HepG2 (cell line): ENCODE measurements at regions not wholly inside any gene's neighbourhood (a gene's known extent, or its start where the extent isn't known, plus 50 kb on each side); places are given as distances from the start of the nearest gene placed in this dataset.

Experiments
- ATAC-seq: fragments of 200-7000 bp; cut with Tn5 transposase; 3 replicates; pipeline ENCODE4 v1.9.1; 2020; ENCODE audit warnings: mild to moderate bottlenecking, moderate library complexity
- BruUV-seq: library from RNA; stranded (reverse); fragments of 400-500 nt; replicated peaks from 2 replicates; lab custom pipeline; 2021; lab: Mats Ljungman, UMichigan
- CTCF ChIA-PET: fragments of 300-600 bp; formaldehyde crosslinking; extraction: SDS; loops from one replicate; lab custom pipeline; 2021; ENCODE audit warnings: low total read pairs, inconsistent platforms, low intra/inter-chr PET ratio; lab: Yijun Ruan, JAX
- POLR2A ChIA-PET: fragments of 350-600 bp; sonication (Branson Sonifier 250); formaldehyde crosslinking; loops from one replicate; lab custom pipeline; 2020; ENCODE audit warnings: antibody characterized with exemption, inconsistent platforms; lab: Yijun Ruan, JAX
- DNase-seq: peaks from one replicate; pipeline ENCODE4 v3.0.0-alpha.2; 2015; ENCODE audit warnings: low spot score
- FAIRE-seq: peaks from 3 replicates; lab custom pipeline; 2011; peaks lifted over from hg19 to GRCh38; lab: Jason Lieb, UNC
- H2AFZ ChIP-seq: one replicate; pipeline ENCODE4 v1.6.1; 2011; ENCODE audit warnings: low read length, inconsistent platforms
- H3K27ac ChIP-seq: fragments of 300-600 bp; 3 replicates; pipeline ENCODE4 v1.8.0; 2011; ENCODE audit warnings: mixed run types, mild to moderate bottlenecking, mixed read lengths, low read length, inconsistent platforms; ENCODE audit not compliant: insufficient read depth; ENCODE audit errors: extremely low read length
- H3K27me3 ChIP-seq, 2 experiments: fragments of 200-600 bp in 1 of 2; 2 replicates in 1 of 2; 3 replicates in 1 of 2; pipeline versions ENCODE4 v1.6.0 to v1.8.0; 2011; ENCODE audit warnings: low read length in 2 of 2, mild to moderate bottlenecking in 2 of 2, moderate library complexity in 2 of 2, inconsistent platforms in 1 of 2; ENCODE audit not compliant: insufficient read depth in 2 of 2, control insufficient read depth in 1 of 2
- H3K36me3 ChIP-seq, 2 experiments: fragments of 200-600 bp in 1 of 2; replicated peaks in 1 of 2; 2 replicates in 1 of 2; 3 replicates in 1 of 2; pipeline versions ENCODE4 v1.5.1 to v1.8.0; 2011; ENCODE audit warnings: low read length in 2 of 2, inconsistent platforms in 1 of 2; ENCODE audit not compliant: insufficient read depth in 2 of 2, control insufficient read depth in 1 of 2
- H3K4me1 ChIP-seq: 2 replicates; pipeline ENCODE4 v1.5.1; 2012; ENCODE audit warnings: low read length, inconsistent platforms; ENCODE audit not compliant: insufficient read depth
- H3K4me2 ChIP-seq: 2 replicates; pipeline ENCODE4 v1.6.0; 2011; ENCODE audit warnings: low read depth, low read length, inconsistent platforms
- H3K4me3 ChIP-seq, 3 experiments: fragments of 200-600 bp in 1 of 3; sonication (generic), shearing (Covaris generic) in 1 of 3; replicated peaks in 1 of 3; 2 replicates each; pipeline ENCODE4 v1.5.1; 2011 to 2016; ENCODE audit warnings: low read length in 3 of 3, inconsistent platforms in 2 of 3, low read depth in 2 of 3, mild to moderate bottlenecking in 2 of 3, control low read depth in 1 of 3, mixed read lengths in 1 of 3; ENCODE audit not compliant: insufficient read depth in 1 of 3
- H3K79me2 ChIP-seq: one replicate; pipeline ENCODE4 v1.6.1; 2011; ENCODE audit warnings: low read length, inconsistent platforms; ENCODE audit not compliant: insufficient read depth
- H3K9ac ChIP-seq: 2 replicates; pipeline ENCODE4 v1.6.0; 2011; ENCODE audit warnings: mild to moderate bottlenecking, low read depth, low read length, inconsistent platforms; ENCODE audit not compliant: insufficient read depth
- H3K9me3 ChIP-seq: 2 replicates; pipeline ENCODE4 v1.5.1; 2012; ENCODE audit warnings: mild to moderate bottlenecking, low read length
- H4K20me1 ChIP-seq: 2 replicates; pipeline ENCODE4 v1.6.0; 2011; ENCODE audit warnings: inconsistent platforms, mild to moderate bottlenecking, low read length, moderate library complexity; ENCODE audit not compliant: insufficient read depth
- FUBP1 ChIP-seq: sonication (generic); formaldehyde crosslinking; IDR thresholded peaks from 2 replicates; pipeline ENCODE4 v1.5.1; 2020; ENCODE audit warnings: missing genetic modification reagents, mild to moderate bottlenecking, borderline replicate concordance
- KAT7 ChIP-seq: IDR thresholded peaks from 2 replicates; pipeline ENCODE4 v1.6.1; 2018; ENCODE audit warnings: borderline replicate concordance, missing compliant biosample characterization
- KDM1A ChIP-seq: IDR thresholded peaks from 2 replicates; pipeline ENCODE4 v1.6.1; 2016; ENCODE audit warnings: missing compliant biosample characterization
- PREB ChIP-seq: sonication (generic); formaldehyde crosslinking; IDR thresholded peaks from 2 replicates; pipeline ENCODE4 v1.4.0; 2020; ENCODE audit warnings: missing genetic modification reagents
- SMARCC2 ChIP-seq: fragments of 450-650 bp; IDR thresholded peaks from 2 replicates; pipeline ENCODE4 v1.6.1; 2017; ENCODE audit warnings: antibody characterized with exemption, mild to moderate bottlenecking
- TGIF2 ChIP-seq: IDR thresholded peaks from 2 replicates; pipeline ENCODE4 v1.6.1; 2016; ENCODE audit warnings: control low read depth, missing compliant biosample characterization
- ZNF17 ChIP-seq: sonication (generic); formaldehyde crosslinking; IDR thresholded peaks from 2 replicates; pipeline ENCODE4 v1.5.0; 2020; ENCODE audit warnings: mild to moderate bottlenecking, missing genetic modification reagents
- ZNF556 ChIP-seq: sonication (generic); formaldehyde crosslinking; IDR thresholded peaks from 2 replicates; pipeline ENCODE4 v1.4.0; 2020; ENCODE audit warnings: mild to moderate bottlenecking, missing genetic modification reagents, borderline replicate concordance
- ZNF652 ChIP-seq: IDR thresholded peaks from 2 replicates; pipeline ENCODE4 v1.6.1; 2016; ENCODE audit warnings: low read depth, borderline replicate concordance
- ZNF747 ChIP-seq: sonication (generic); formaldehyde crosslinking; IDR thresholded peaks from 2 replicates; pipeline ENCODE4 v1.8.1; 2023; ENCODE audit warnings: missing genetic modification reagents, mild to moderate bottlenecking, borderline replicate concordance
- ZNF781 ChIP-seq: sonication (generic); formaldehyde crosslinking; IDR thresholded peaks from 2 replicates; pipeline ENCODE4 v1.5.1; 2020; ENCODE audit warnings: borderline replicate concordance, mild to moderate bottlenecking, missing genetic modification reagents; ENCODE audit errors: not compliant biosample characterization
- WGBS: methylation state at CpG from one replicate; pipeline ENCODE4 v1.1.6; 2017; ENCODE audit warnings: low lambda C conversion rate; 5-methylcytosine and 5-hydroxymethylcytosine counted together
- in situ Hi-C: cut with HindIII; loops from 2 replicates; pipeline ENCODE4 v1.10.0; 2017; ENCODE audit warnings: low pct_unique_long_range_greater_than_20kb; ENCODE audit not compliant: extremely low pct_ligation_motif_present
- intact Hi-C: fragments of 100-400 bp; cut with micrococcal nuclease; formaldehyde crosslinking; loops from one replicate; pipeline ENCODE4 v1.10.0; 2022; ENCODE audit not compliant: unreplicated experiment
- TF ChIP-seq, protein P1 (sequence below): sonication (generic); formaldehyde crosslinking; IDR thresholded peaks from 2 replicates; pipeline ENCODE4 v1.5.1; 2020; ENCODE audit warnings: missing genetic modification reagents, mild to moderate bottlenecking, borderline replicate concordance
- TF ChIP-seq, protein P2 (sequence below): sonication (generic); formaldehyde crosslinking; IDR thresholded peaks from 2 replicates; pipeline ENCODE4 v1.5.0; 2020; ENCODE audit warnings: missing genetic modification reagents
- TF ChIP-seq, protein P3 (sequence below): sonication (generic); formaldehyde crosslinking; IDR thresholded peaks from 2 replicates; pipeline ENCODE4 v1.4.0; 2020; ENCODE audit warnings: mild to moderate bottlenecking, missing genetic modification reagents

DNA sequence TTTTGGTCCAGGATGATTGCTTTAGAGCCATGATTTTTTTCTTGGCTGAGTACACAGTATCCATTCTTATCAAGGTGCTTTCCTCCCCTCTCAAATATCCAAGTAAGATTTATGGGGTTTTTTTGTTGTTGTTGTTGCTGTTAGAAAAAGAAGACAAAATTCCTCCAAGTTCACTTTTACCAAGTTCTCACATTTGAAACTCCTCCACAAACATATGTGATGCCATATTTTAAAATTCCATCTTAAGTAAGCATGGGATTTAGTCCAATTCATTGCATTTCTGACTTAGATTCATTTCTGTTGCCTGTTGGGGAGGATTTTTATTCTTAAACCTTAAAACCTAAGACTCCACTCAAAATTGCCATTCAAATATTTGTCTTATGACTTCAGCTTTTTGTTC, 128.6 kb upstream of the SPATA12 start:
- no peak for DNase-seq
- Histone ChIP-seq H3K4me1 (peaks cover 19% of the 10 kb centered on the region), H3K79me2 (no peaks in the 10 kb centered on the region), H3K27me3 (no peaks in the 10 kb centered on the region), H3K9ac (no peak overlapping the region), H3K9me3 (no peaks in the 10 kb centered on the region), H4K20me1 (no peaks in the 10 kb centered on the region), H3K4me2 (no peak overlapping the region), H2AFZ (no peak overlapping the region), H3K4me3 (no peak overlapping the region), H3K36me3 (no peaks in the 10 kb centered on the region), H3K27ac (no peak overlapping the region)
- POLR2A ChIA-PET: no interaction called here
- intact Hi-C loops (no loop called here), in situ Hi-C loops (no loop called here)
- CTCF ChIA-PET: no interaction called here
- BruUV-seq: no TSS peak
- FAIRE-seq: no peak
- no peak for ATAC-seq
- TF ChIP-seq ZNF747: no peak
- TF ChIP-seq ZNF781 (CRISPR knock-in tag): no peak
- no peak for TF ChIP-seq KAT7 (CRISPR knock-in tag)
- TF ChIP-seq, protein P1, sequence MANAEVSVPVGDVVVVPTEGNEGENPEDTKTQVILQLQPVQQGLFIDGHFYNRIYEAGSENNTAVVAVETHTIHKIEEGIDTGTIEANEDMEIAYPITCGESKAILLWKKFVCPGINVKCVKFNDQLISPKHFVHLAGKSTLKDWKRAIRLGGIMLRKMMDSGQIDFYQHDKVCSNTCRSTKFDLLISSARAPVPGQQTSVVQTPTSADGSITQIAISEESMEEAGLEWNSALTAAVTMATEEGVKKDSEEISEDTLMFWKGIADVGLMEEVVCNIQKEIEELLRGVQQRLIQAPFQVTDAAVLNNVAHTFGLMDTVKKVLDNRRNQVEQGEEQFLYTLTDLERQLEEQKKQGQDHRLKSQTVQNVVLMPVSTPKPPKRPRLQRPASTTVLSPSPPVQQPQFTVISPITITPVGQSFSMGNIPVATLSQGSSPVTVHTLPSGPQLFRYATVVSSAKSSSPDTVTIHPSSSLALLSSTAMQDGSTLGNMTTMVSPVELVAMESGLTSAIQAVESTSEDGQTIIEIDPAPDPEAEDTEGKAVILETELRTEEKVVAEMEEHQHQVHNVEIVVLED (CRISPR knock-in tag): no peak

- WGBS: 96% methylated on average over 5 of the region's 5 CpGs
- Histone ChIP-seq H3K27ac (no peak overlapping the region), H3K4me1 (peaks cover 19% of the 10 kb centered on the region), H3K4me3 (no peak overlapping the region), H2AFZ (no peak overlapping the region), H3K36me3 (no peaks in the 10 kb centered on the region), H3K9ac (no peak overlapping the region), H3K9me3 (no peaks in the 10 kb centered on the region), H3K79me2 (no peaks in the 10 kb centered on the region), H3K4me2 (no peak overlapping the region), H4K20me1 (no peaks in the 10 kb centered on the region), H3K27me3 (no peaks in the 10 kb centered on the region)
- in situ Hi-C loops: no loop called here
- ATAC-seq (no peak), DNase-seq (no peak), FAIRE-seq (no peak)
- no TSS peak for BruUV-seq
- intact Hi-C loops: no loop called here
- ChIA-PET POLR2A (no interaction called here), CTCF (no interaction called here)
- no peak for TF ChIP-seq ZNF556
- TF ChIP-seq ZNF17 (CRISPR knock-in tag): no peak
- no peak for TF ChIP-seq KDM1A (CRISPR knock-in tag)
- TF ChIP-seq, protein P2, sequence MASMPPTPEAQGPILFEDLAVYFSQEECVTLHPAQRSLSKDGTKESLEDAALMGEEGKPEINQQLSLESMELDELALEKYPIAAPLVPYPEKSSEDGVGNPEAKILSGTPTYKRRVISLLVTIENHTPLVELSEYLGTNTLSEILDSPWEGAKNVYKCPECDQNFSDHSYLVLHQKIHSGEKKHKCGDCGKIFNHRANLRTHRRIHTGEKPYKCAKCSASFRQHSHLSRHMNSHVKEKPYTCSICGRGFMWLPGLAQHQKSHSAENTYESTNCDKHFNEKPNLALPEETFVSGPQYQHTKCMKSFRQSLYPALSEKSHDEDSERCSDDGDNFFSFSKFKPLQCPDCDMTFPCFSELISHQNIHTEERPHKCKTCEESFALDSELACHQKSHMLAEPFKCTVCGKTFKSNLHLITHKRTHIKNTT (CRISPR knock-in tag): no peak
- no peak for TF ChIP-seq TGIF2 (CRISPR knock-in tag)
- TF ChIP-seq SMARCC2: no peak
- TF ChIP-seq PREB (CRISPR knock-in tag): no peak
- TF ChIP-seq, protein P3, sequence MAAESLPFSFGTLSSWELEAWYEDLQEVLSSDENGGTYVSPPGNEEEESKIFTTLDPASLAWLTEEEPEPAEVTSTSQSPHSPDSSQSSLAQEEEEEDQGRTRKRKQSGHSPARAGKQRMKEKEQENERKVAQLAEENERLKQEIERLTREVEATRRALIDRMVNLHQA (CRISPR knock-in tag): no peak
- TF ChIP-seq FUBP1 (CRISPR knock-in tag): no peak
- no peak for TF ChIP-seq ZNF652 (CRISPR knock-in tag)
Measured at GRCh38 chr3:56930706-56931105, 129.0 kb upstream of the ARHGEF3 start.
